Right lobe of liver (tissue), 6 donors: ENCODE measurements at regions not wholly inside any gene's neighbourhood (a gene's known extent, or its start where the extent isn't known, plus 50 kb on each side); places are given as distances from the start of the nearest gene placed in this dataset.

Experiments used
- ATAC-seq, 4 donors: fragments of 200-7000 bp; cut with Tn5 transposase; one replicate each; pipeline ENCODE4 v1.9.1; 2020; ENCODE audit warnings: mild to moderate bottlenecking in 4 of 4, moderate library complexity in 4 of 4
- DNase-seq, 3 donors: peaks; one replicate each; pipeline ENCODE4 v3.0.0-alpha.2; 2020
- H3K27ac ChIP-seq, 3 donors: fragments of 200-600 bp; one replicate each; pipeline ENCODE4 v1.8.0; 2022
- H3K27me3 ChIP-seq, 2 donors: fragments of 200-600 bp; one replicate each; pipeline ENCODE4 v1.8.0; 2022
- H3K36me3 ChIP-seq, 4 donors: fragments of 200-600 bp; sonication (generic) in 1 of 4; one replicate each; pipeline versions ENCODE4 v1.5.1 to v1.8.0; 2017 to 2022; ENCODE audit warnings: control low read depth in 1 of 4
- H3K4me1 ChIP-seq, 4 donors: fragments of 200-600 bp; sonication (generic) in 1 of 4; one replicate each; pipeline versions ENCODE4 v1.5.1 to v1.8.0; 2017 to 2022; ENCODE audit warnings: control low read depth in 1 of 4
- H3K4me3 ChIP-seq, 3 donors: fragments of 200-600 bp; one replicate each; pipeline ENCODE4 v1.8.0; 2022
- H3K9me3 ChIP-seq, 4 donors: fragments of 200-600 bp; sonication (generic) in 1 of 4; one replicate each; pipeline versions ENCODE4 v1.5.1 to v1.8.0; 2017 to 2022; ENCODE audit warnings: control low read depth in 1 of 4
- CTCF ChIP-seq, 4 donors: fragments of 200-600 bp in 3 of 4; fragments of 450-650 bp in 1 of 4; IDR thresholded peaks; one replicate each; pipeline versions ENCODE4 v1.5.1 to v1.8.0; 2016 to 2022; ENCODE audit warnings: antibody characterized with exemption in 4 of 4, mild to moderate bottlenecking in 2 of 4
- POLR2A ChIP-seq: fragments of 450-650 bp; IDR thresholded peaks from one replicate; pipeline ENCODE4 v1.6.1; 2017; ENCODE audit warnings: antibody characterized with exemption, mild to moderate bottlenecking
- WGBS: methylation state at CpG from one replicate; pipeline ENCODE4 v1.1.6; 2018; ENCODE audit warnings: low coverage, low lambda C conversion rate; ENCODE audit not compliant: insufficient coverage; ENCODE audit errors: missing lambda C conversion rate; 5-methylcytosine and 5-hydroxymethylcytosine counted together
- intact Hi-C, 2 donors: fragments of 100-400 bp; cut with DNase I; formaldehyde crosslinking; loops; one replicate each; pipeline versions ENCODE4 v1.11.2 to v1.14.1; 2022
- donor health status: DM: no; HTN: yes; CAD: no.
- donor health status: DM: no; HTN: no; CAD: no.
- donor health status: DM: no; HTN: no; CAD: no.
- donor health status: DM: no; HTN: yes; CAD: no.
- donor health status: DM: no; HTN: yes; CAD: no.

- H3K27me3 ChIP-seq, result no peaks in the 10 kb centered on the region
- H3K4me3 ChIP-seq, result no peak overlapping the region
- intact Hi-C loops, result no loop called here
- H3K36me3 ChIP-seq, result no peaks in the 10 kb centered on the region
- 78% methylated on average over 11 of the region's 12 CpGs for WGBS
- H3K4me1 ChIP-seq, result no peaks in the 10 kb centered on the region
- ATAC-seq (no peak), DNase-seq (no peak)
- H3K9me3 ChIP-seq, result no peaks in the 10 kb centered on the region
- TF ChIP-seq POLR2A (no peak), CTCF (IDR thresholded peaks at IDR 0.05) (no peak)
- H3K27ac ChIP-seq, result no peak overlapping the region
Measured at GRCh38 chr3:193795062-193795690, 202.2 kb downstream of the OPA1 start.

DNA sequence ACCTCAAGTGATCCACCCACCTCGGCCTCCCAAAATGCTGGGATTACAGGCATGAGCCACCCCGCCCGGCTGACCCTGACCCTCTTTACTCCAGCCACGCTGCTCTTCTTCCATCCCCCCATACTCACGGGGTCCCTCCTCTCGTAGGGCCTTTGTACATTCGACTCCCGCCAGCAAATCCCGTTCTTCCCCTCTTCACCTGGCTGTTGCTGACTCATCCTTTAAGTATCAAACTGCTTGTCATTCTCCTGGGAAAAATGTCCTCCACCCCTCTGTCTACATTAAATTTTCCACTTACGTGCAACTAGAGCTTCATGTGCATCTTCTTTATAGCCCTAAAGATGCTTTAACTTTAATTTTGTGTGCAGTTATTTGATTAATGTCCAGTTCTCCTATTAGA, 203.1 kb downstream of the OPA1 start:
- H3K27ac ChIP-seq, result no peak overlapping the region
- intact Hi-C loops, result no loop called here
- H3K36me3 ChIP-seq, result no peaks in the 10 kb centered on the region
- H3K9me3 ChIP-seq, result no peaks in the 10 kb centered on the region
- 88% methylated on average over 6 of the region's 10 CpGs for WGBS
- H3K4me3 ChIP-seq, result no peak overlapping the region
- ATAC-seq, result no peak
- no peak for DNase-seq
- TF ChIP-seq CTCF (IDR thresholded peaks at IDR 0.05) (no peak), POLR2A (no peak)
- no peaks in the 10 kb centered on the region for H3K27me3 ChIP-seq
- H3K4me1 ChIP-seq, result no peaks in the 10 kb centered on the region

DNA sequence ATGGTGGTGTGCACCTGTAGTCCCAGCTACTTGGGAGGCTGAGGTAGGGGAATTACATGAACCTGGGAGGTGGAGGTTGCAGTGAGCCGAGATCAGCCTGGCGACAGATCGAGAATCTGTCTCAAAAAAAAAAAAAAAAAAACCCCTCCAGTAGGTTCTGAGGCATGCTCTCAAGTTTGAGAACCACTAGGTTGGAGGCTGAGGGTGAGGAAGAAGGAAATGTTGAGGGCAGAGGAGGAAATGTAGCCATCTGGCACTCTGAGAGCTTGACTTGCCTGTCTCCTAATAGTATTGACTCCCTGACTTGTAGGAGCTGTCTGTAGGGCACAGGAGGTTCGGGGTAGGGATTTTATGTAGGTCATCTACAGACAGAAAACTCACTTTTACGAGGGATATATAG, 204.6 kb downstream of the OPA1 start:
- H3K4me1 ChIP-seq, result no peaks in the 10 kb centered on the region
- H3K9me3 ChIP-seq, result no peaks in the 10 kb centered on the region
- DNase-seq (no peak), ATAC-seq (no peak)
- H3K36me3 ChIP-seq, result no peaks in the 10 kb centered on the region
- TF ChIP-seq POLR2A, result no peak
- no peak for TF ChIP-seq CTCF (IDR thresholded peaks at IDR 0.05)
- no peak overlapping the region for H3K27ac ChIP-seq
- 78% methylated on average over 4 of the region's 5 CpGs for WGBS
- intact Hi-C loops, result no loop called here
- no peaks in the 10 kb centered on the region for H3K27me3 ChIP-seq
- H3K4me3 ChIP-seq, result no peak overlapping the region

- intact Hi-C loops, result no loop called here
- Histone ChIP-seq H3K4me3 (no peak overlapping the region), H3K9me3 (no peaks in the 10 kb centered on the region), H3K27me3 (no peaks in the 10 kb centered on the region), H3K36me3 (no peaks in the 10 kb centered on the region), H3K27ac (no peak overlapping the region), H3K4me1 (no peaks in the 10 kb centered on the region)
- DNase-seq (no peak), ATAC-seq (no peak)
- 81% methylated on average over 3 of the region's 4 CpGs for WGBS
- TF ChIP-seq POLR2A (no peak), CTCF (IDR thresholded peaks at IDR 0.05) (no peak)
Measured at GRCh38 chr3:193798051-193798450, 205.0 kb downstream of the OPA1 start.
